ENCODE measurements at regions not wholly inside any gene's neighbourhood (a gene's known extent, or its start where the extent isn't known, plus 50 kb on each side); places are given as distances from the start of the nearest gene placed in this dataset.

DNA sequence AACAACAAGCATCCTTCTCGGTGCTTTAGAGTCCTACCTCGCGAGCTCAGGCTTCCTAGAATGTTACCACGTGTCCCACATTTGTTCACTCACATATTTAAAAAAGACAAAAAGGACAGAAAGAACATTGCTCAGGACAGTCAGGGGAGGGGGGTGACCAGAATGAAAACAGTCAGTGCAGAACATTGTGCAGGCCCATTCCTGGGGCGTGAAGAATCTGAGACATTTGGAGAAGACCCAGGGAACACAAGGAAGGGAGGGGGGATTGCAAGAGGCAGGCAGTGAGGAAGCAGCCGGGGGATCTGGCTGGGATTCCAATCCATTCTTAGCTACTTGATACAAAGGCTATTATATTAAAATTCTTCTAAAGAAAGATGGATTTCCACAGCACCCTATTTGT, 270.4 kb upstream of the CITED2 start:
- peaks cover 3% of the 10 kb centered on the region; the same call in 1 of the 2 replicates for H3K9me3 ChIP-seq (ENCODE audit: control insufficient read depth, insufficient read depth, low read depth, low read length)
- H3K4me1 ChIP-seq (ENCODE audit: control insufficient read depth, insufficient read depth, low read length) = no peaks in the 10 kb centered on the region
- no peak overlapping the region for H3K27ac ChIP-seq (ENCODE audit: low read depth, low read length)
- no peaks in the 10 kb centered on the region for H3K27me3 ChIP-seq (ENCODE audit: control insufficient read depth, insufficient read depth, low read length)
- H3K9ac ChIP-seq (ENCODE audit: low read length) = no peak overlapping the region
- H3K36me3 ChIP-seq (ENCODE audit: control insufficient read depth, insufficient read depth, low read length) = no peaks in the 10 kb centered on the region
- H3K4me3 ChIP-seq (ENCODE audit: low read depth, low read length) = no peak overlapping the region

DNA sequence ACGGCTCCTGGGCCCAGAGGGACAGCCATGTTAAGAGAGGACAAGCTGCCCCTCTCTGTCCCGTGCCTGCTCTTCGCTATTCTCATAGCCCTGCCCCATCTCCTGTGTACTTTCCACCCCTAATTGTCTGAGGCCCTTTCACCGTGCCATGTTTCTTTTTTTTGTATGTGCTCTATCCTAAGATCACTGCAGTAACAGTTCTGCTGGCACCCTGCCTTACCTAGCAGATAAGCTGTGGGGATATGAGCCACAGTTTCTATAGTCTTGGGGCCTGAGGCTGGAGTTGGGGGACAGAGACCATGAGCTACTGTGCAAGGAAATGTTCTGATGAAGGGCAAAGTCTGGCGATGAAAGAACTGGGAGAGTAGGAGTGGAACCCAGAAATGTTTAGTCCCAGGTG, 269.5 kb upstream of the CITED2 start:
- H3K9ac ChIP-seq (ENCODE audit: low read length) = no peak overlapping the region
- no peaks in the 10 kb centered on the region for H3K4me1 ChIP-seq (ENCODE audit: control insufficient read depth, insufficient read depth, low read length)
- H3K27me3 ChIP-seq (ENCODE audit: control insufficient read depth, insufficient read depth, low read length) = no peaks in the 10 kb centered on the region
- H3K4me3 ChIP-seq (ENCODE audit: low read depth, low read length) = no peak overlapping the region
- H3K9me3 ChIP-seq (ENCODE audit: control insufficient read depth, insufficient read depth, low read depth, low read length) = peaks cover 3% of the 10 kb centered on the region; the same call in 1 of the 2 replicates
- H3K36me3 ChIP-seq (ENCODE audit: control insufficient read depth, insufficient read depth, low read length) = no peaks in the 10 kb centered on the region
- H3K27ac ChIP-seq (ENCODE audit: low read depth, low read length) = no peak overlapping the region

DNA sequence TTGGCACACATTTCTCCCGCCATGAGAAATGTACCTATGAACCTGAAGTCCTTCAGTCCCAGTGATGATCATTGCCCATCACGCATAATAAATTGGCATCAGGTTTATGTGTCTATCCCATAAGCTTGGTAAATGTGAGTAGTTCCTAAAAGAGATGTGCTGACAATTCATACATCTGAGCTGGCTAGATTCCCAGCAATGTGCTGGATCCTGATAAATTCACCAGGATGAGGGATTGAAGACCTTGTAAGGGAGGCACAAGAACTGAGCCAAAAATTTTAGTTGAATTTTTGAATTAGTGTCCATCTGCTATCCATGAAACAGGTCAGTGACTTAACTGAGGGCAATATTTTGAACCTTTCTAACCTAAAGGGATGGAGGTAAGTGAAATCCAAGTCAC, 267.9 kb upstream of the CITED2 start:
- H3K36me3 ChIP-seq (ENCODE audit: control insufficient read depth, insufficient read depth, low read length) = no peaks in the 10 kb centered on the region
- no peaks in the 10 kb centered on the region for H3K4me1 ChIP-seq (ENCODE audit: control insufficient read depth, insufficient read depth, low read length)
- no peaks in the 10 kb centered on the region for H3K27me3 ChIP-seq (ENCODE audit: control insufficient read depth, insufficient read depth, low read length)
- H3K9ac ChIP-seq (ENCODE audit: low read length) = no peak overlapping the region
- H3K27ac ChIP-seq (ENCODE audit: low read depth, low read length) = no peak overlapping the region
- no peak overlapping the region for H3K4me3 ChIP-seq (ENCODE audit: low read depth, low read length)
- H3K9me3 ChIP-seq (ENCODE audit: control insufficient read depth, insufficient read depth, low read depth, low read length) = peaks cover 3% of the 10 kb centered on the region; the same call in 1 of the 2 replicates

DNA sequence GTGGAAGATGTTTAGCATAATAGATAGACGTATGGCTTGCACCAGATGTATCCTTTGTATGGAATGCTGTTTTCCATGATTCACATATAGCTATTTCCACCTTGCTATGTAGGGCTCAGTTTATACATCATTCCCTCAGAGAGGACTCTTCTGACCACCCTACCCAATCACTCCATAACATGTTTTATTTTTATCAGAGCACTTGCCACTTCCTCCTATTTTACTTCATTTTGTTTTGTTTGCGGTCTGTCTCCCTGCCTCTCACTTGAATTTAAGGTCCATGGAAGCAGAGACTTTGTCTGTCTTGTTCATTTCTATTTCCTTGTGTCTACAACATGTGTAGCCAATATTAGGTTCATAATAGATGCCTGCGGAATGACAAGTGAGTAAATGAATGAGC, 266.9 kb upstream of the CITED2 start:
- no peaks in the 10 kb centered on the region for H3K36me3 ChIP-seq (ENCODE audit: control insufficient read depth, insufficient read depth, low read length)
- H3K9me3 ChIP-seq (ENCODE audit: control insufficient read depth, insufficient read depth, low read depth, low read length) = peaks cover under 1% of the 10 kb centered on the region; the same call in 1 of the 2 replicates
- H3K4me3 ChIP-seq (ENCODE audit: low read depth, low read length) = no peak overlapping the region
- H3K27me3 ChIP-seq (ENCODE audit: control insufficient read depth, insufficient read depth, low read length) = no peaks in the 10 kb centered on the region
- H3K27ac ChIP-seq (ENCODE audit: low read depth, low read length) = no peak overlapping the region
- no peak overlapping the region for H3K9ac ChIP-seq (ENCODE audit: low read length)
- H3K4me1 ChIP-seq (ENCODE audit: control insufficient read depth, insufficient read depth, low read length) = no peaks in the 10 kb centered on the region

DNA sequence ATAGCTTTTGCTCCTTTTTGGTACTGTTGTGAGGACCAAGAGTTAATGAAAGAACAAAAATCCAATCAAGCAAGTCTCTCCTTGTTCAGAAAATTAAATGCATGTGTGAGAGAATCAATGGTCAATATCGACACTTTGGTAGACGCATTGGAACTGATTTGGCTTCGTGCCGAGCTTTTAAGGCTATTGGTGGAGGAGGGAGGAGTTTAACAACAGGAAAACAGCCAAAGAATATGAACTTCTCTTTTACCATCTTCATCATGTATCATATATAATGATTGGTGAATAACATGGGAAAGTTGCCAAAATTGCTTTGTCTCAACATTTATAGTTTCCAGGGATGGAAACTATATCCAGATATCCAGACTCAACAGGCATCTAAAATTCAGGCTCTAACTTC, 266.5 kb upstream of the CITED2 start:
- H3K4me3 ChIP-seq (ENCODE audit: low read depth, low read length) = no peak overlapping the region
- no peaks in the 10 kb centered on the region for H3K4me1 ChIP-seq (ENCODE audit: control insufficient read depth, insufficient read depth, low read length)
- H3K9me3 ChIP-seq (ENCODE audit: control insufficient read depth, insufficient read depth, low read depth, low read length) = no peaks in the 10 kb centered on the region
- no peaks in the 10 kb centered on the region for H3K27me3 ChIP-seq (ENCODE audit: control insufficient read depth, insufficient read depth, low read length)
- H3K27ac ChIP-seq (ENCODE audit: low read depth, low read length) = no peak overlapping the region
- no peak overlapping the region for H3K9ac ChIP-seq (ENCODE audit: low read length)
- no peaks in the 10 kb centered on the region for H3K36me3 ChIP-seq (ENCODE audit: control insufficient read depth, insufficient read depth, low read length)

DNA sequence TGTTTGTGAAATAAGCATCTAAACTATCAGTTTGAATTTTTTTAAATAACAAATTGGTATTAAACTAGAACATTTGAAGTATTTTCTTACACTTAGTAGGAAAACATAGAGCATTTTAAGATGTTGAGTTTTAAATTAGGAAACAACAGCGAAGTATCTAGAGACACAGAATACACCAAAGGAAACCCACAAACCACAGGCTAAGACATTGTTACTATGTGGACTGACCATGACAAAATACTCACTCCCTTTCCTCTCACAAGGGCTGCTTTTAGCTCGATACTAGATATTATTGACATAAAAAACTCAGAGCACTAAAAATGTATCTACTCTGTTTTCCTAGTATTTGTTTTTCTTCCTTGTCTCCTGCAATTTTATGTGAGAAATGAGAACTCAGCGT, 266.0 kb upstream of the CITED2 start:
- Histone ChIP-seq H3K27me3 (ENCODE audit: control insufficient read depth, insufficient read depth, low read length) (no peaks in the 10 kb centered on the region), H3K9me3 (ENCODE audit: control insufficient read depth, insufficient read depth, low read depth, low read length) (no peaks in the 10 kb centered on the region), H3K9ac (ENCODE audit: low read length) (no peak overlapping the region), H3K27ac (ENCODE audit: low read depth, low read length) (no peak overlapping the region), H3K36me3 (ENCODE audit: control insufficient read depth, insufficient read depth, low read length) (no peaks in the 10 kb centered on the region), H3K4me3 (ENCODE audit: low read depth, low read length) (no peak overlapping the region), H3K4me1 (ENCODE audit: control insufficient read depth, insufficient read depth, low read length) (no peaks in the 10 kb centered on the region)

DNA sequence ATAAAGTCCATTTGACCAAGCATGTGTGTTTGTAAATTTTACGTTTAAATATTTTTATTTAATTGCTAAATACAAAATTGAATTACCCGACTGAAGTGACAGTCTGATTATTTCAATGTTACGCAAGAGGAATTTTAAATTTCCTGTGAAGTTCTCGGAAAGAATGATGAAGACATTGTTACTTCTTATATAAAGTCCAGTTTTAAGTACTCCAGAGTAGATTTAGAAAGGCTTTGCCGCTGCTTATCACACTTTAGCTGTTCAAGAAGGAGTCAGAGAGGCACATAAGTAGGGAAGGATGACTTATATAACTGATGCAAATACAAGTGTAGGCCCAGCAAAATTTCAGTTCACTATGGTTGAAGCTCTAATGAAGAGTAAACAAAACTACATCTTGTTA, 265.1 kb upstream of the CITED2 start:
- no peak overlapping the region for H3K9ac ChIP-seq (ENCODE audit: low read length)
- H3K36me3 ChIP-seq (ENCODE audit: control insufficient read depth, insufficient read depth, low read length) = no peaks in the 10 kb centered on the region
- no peaks in the 10 kb centered on the region for H3K27me3 ChIP-seq (ENCODE audit: control insufficient read depth, insufficient read depth, low read length)
- H3K9me3 ChIP-seq (ENCODE audit: control insufficient read depth, insufficient read depth, low read depth, low read length) = no peaks in the 10 kb centered on the region
- H3K4me1 ChIP-seq (ENCODE audit: control insufficient read depth, insufficient read depth, low read length) = no peaks in the 10 kb centered on the region
- no peak overlapping the region for H3K27ac ChIP-seq (ENCODE audit: low read depth, low read length)
- no peak overlapping the region for H3K4me3 ChIP-seq (ENCODE audit: low read depth, low read length)

DNA sequence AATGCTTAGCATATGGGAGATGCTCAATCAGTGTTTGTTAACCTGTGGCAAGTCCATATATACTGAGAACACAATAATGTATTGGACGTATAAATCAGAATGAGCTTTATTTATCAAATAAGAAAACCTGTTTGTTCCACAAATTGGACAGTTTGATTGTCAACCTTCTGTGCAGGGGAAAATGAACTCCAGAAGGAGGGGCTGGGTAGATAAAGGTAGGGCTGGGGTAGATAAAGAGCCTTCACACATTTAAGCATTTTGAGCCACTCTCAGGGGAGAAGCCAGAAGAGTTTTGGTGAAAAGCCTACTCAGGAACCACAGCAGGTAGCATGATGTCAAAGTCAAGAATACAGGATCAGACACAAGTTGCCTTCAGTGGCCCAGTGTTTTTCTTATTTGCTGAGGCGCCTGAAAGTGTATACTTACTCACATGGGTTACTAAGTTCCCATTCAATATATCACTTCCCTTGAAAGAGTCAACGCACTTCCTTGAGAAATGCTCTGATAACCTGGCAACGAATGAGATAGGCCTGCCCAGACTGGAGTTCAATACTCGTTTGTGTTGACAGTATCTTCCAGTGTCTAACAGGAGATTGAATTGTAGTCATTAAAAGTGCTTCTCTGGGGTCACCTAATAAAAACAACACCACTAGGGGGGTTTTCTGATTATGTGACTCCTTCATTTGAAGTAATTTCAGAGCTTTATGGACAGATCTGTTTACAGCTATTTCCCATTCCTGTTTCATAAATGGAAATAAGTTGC, 263.9 kb upstream of the CITED2 start:
- H3K27me3 ChIP-seq (ENCODE audit: control insufficient read depth, insufficient read depth, low read length) = no peaks in the 10 kb centered on the region
- H3K9ac ChIP-seq (ENCODE audit: low read length) = no peak overlapping the region
- no peaks in the 10 kb centered on the region for H3K4me1 ChIP-seq (ENCODE audit: control insufficient read depth, insufficient read depth, low read length)
- H3K4me3 ChIP-seq (ENCODE audit: low read depth, low read length) = no peak overlapping the region
- no peak overlapping the region for H3K27ac ChIP-seq (ENCODE audit: low read depth, low read length)
- H3K9me3 ChIP-seq (ENCODE audit: control insufficient read depth, insufficient read depth, low read depth, low read length) = no peaks in the 10 kb centered on the region
- no peaks in the 10 kb centered on the region for H3K36me3 ChIP-seq (ENCODE audit: control insufficient read depth, insufficient read depth, low read length)

DNA sequence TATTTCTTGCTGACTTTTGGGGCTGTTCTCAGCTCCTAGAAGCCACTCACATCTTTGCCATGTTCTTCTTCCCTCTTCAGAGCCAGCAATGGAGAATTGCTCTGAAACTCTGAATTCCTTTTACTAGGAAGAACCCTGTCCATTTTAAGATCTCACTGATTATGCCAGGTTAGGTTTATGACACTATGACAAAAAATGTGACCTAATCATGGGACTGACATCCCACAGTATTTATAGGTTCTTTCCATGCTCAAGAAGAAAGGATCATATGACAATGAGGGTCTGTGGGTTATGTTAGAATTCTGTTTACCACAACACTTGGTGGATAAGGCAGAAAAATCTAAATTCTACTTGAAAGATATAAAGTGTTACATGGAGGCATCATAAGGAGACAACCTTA, 263.3 kb upstream of the CITED2 start:
- Histone ChIP-seq H3K9ac (ENCODE audit: low read length) (no peak overlapping the region), H3K27me3 (ENCODE audit: control insufficient read depth, insufficient read depth, low read length) (no peaks in the 10 kb centered on the region), H3K27ac (ENCODE audit: low read depth, low read length) (no peak overlapping the region), H3K9me3 (ENCODE audit: control insufficient read depth, insufficient read depth, low read depth, low read length) (no peaks in the 10 kb centered on the region), H3K4me3 (ENCODE audit: low read depth, low read length) (no peak overlapping the region), H3K36me3 (ENCODE audit: control insufficient read depth, insufficient read depth, low read length) (no peaks in the 10 kb centered on the region), H3K4me1 (ENCODE audit: control insufficient read depth, insufficient read depth, low read length) (no peaks in the 10 kb centered on the region)

DNA sequence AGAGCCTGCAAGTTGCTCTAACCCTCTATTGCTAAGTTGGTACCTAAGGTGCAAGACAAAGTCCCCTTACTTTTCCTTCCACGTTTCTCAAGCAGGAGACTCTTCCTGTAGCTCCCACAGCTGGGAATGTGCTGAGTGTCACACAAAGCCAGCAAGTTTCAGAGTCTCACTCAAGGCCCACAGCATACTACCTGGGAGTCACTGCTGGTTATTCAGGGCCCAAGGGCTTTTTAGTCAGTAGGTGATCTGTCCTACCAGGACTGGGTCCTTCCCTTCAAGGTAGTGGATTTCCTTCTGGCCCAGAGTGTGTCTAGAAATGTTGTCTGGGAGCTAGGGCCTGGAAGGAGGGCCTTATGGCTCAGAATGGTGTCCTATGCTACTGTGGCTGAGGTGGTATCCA, 261.9 kb upstream of the CITED2 start:
- Histone ChIP-seq H3K27me3 (ENCODE audit: control insufficient read depth, insufficient read depth, low read length) (no peaks in the 10 kb centered on the region), H3K9me3 (ENCODE audit: control insufficient read depth, insufficient read depth, low read depth, low read length) (no peaks in the 10 kb centered on the region), H3K36me3 (ENCODE audit: control insufficient read depth, insufficient read depth, low read length) (no peaks in the 10 kb centered on the region), H3K9ac (ENCODE audit: low read length) (no peak overlapping the region), H3K4me1 (ENCODE audit: control insufficient read depth, insufficient read depth, low read length) (no peaks in the 10 kb centered on the region), H3K27ac (ENCODE audit: low read depth, low read length) (no peak overlapping the region), H3K4me3 (ENCODE audit: low read depth, low read length) (no peak overlapping the region)

DNA sequence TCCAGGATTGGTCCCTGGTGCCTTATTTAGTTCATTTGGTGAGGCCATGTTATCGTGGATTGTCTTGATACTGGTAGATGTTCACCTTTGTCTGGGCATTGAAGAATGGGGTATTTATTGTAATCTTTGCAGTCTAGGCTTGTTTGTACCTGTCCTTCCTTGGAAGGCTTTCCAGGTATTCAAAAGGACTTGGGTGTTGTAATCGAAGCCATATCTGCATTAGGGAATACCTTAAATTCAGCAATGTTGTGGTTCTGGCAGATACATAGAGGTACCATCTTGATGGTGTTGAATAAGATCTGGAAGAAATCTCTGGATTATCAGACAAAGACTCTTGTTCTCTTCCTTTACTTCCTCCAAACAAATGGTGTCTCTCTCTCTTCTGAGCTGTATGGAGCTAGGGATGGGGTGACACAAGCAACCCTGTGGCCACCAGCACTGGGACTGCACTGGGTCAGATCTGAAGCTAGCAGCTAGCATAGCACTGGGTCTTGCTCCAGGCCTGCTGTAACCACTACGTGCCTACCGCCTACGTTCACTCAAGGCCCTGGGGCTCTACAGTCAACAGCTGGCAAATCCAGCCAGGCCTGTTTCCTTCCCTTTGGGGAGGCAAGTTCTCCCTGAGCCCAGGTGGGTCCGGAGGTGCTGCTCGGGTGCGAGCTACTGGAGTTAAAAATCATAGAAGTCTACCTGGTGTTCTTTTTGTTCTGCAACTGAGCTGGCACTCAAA, 261.1 kb upstream of the CITED2 start:
- no peaks in the 10 kb centered on the region for H3K9me3 ChIP-seq (ENCODE audit: control insufficient read depth, insufficient read depth, low read depth, low read length)
- H3K4me3 ChIP-seq (ENCODE audit: low read depth, low read length) = no peak overlapping the region
- H3K9ac ChIP-seq (ENCODE audit: low read length) = no peak overlapping the region
- H3K27me3 ChIP-seq (ENCODE audit: control insufficient read depth, insufficient read depth, low read length) = no peaks in the 10 kb centered on the region
- no peaks in the 10 kb centered on the region for H3K4me1 ChIP-seq (ENCODE audit: control insufficient read depth, insufficient read depth, low read length)
- H3K36me3 ChIP-seq (ENCODE audit: control insufficient read depth, insufficient read depth, low read length) = no peaks in the 10 kb centered on the region
- no peak overlapping the region for H3K27ac ChIP-seq (ENCODE audit: low read depth, low read length)
